Sigmoid colon (tissue), 6 donors: ENCODE measurements at regions not wholly inside any gene's neighbourhood (a gene's known extent, or its start where the extent isn't known, plus 50 kb on each side); places are given as distances from the start of the nearest gene placed in this dataset.

Experiments used
- DNase-seq: peaks from one replicate; pipeline ENCODE4 v3.0.0-alpha.2; 2019
- H3K27ac ChIP-seq, 4 donors: fragments of 200-600 bp; sonication (generic); one replicate each; pipeline ENCODE4 v1.5.1; 2016 to 2019; ENCODE audit warnings: mild to moderate bottlenecking in 1 of 4
- H3K27me3 ChIP-seq, 3 donors: fragments of 200-600 bp; sonication (generic); one replicate each; pipeline ENCODE4 v1.5.1; 2019; ENCODE audit warnings: mild to moderate bottlenecking in 1 of 3
- H3K36me3 ChIP-seq, 4 donors: fragments of 200-600 bp; sonication (generic); one replicate each; pipeline ENCODE4 v1.5.1; 2016 to 2019
- H3K4me1 ChIP-seq, 4 donors: fragments of 200-600 bp; sonication (generic); one replicate each; pipeline ENCODE4 v1.5.1; 2017 to 2019
- H3K4me3 ChIP-seq, 4 donors: fragments of 200-600 bp; sonication (generic); one replicate each; pipeline ENCODE4 v1.5.1; 2017 to 2019; ENCODE audit warnings: mild to moderate bottlenecking in 2 of 4, moderate library complexity in 1 of 4
- H3K9me3 ChIP-seq, 4 donors: fragments of 200-600 bp in 3 of 4; sonication (generic) in 3 of 4; one replicate each; pipeline versions ENCODE4 v1.5.1 to v1.6.1; 2013 to 2019
- EP300 ChIP-seq, 4 donors: sonication (generic); formaldehyde crosslinking; IDR thresholded peaks; one replicate each; pipeline ENCODE4 v1.6.1; 2017; ENCODE audit warnings: antibody characterized with exemption in 4 of 4
- POLR2A ChIP-seq, 2 donors: fragments of 450-650 bp; IDR thresholded peaks; one replicate each; pipeline ENCODE4 v1.6.1; 2016; ENCODE audit warnings: antibody characterized with exemption in 2 of 2, mild to moderate bottlenecking in 2 of 2, moderate library complexity in 2 of 2
- POLR2AphosphoS5 ChIP-seq, 4 donors: sonication (generic); formaldehyde crosslinking; IDR thresholded peaks; one replicate each; pipeline ENCODE4 v1.6.1; 2017; ENCODE audit warnings: antibody characterized with exemption in 4 of 4
- WGBS, 2 donors: extraction: QIAGEN DNeasy Blood & Tissue Kit; methylation state at CpG; one replicate each; pipeline ENCODE4 v1.1.7; 2013; 5-methylcytosine and 5-hydroxymethylcytosine counted together
- intact Hi-C: fragments of 100-400 bp; cut with DNase I; formaldehyde crosslinking; loops from one replicate; pipeline ENCODE4 v1.15.1; 2023
- TF ChIP-seq, protein P1 (sequence below), 4 experiments: fragments of 450-650 bp in 3 of 4; fragments of 200-600 bp in 1 of 4; IDR thresholded peaks; one replicate each; pipeline ENCODE4 v1.5.1; 2016 to 2019; ENCODE audit warnings: antibody characterized with exemption in 4 of 4, mild to moderate bottlenecking in 3 of 4, moderate library complexity in 2 of 4
- donor health status: healthy with polysubstance abuse.
- donor health status: healthy.

GRCh38 chr18:63071701-63072141, 247.8 kb downstream of the BCL2 start:
- Histone ChIP-seq H3K27ac (no peak overlapping the region), H3K9me3 (no peaks in the 10 kb centered on the region), H3K27me3 (no peaks in the 10 kb centered on the region), H3K36me3 (no peaks in the 10 kb centered on the region), H3K4me1 (peaks cover 0 to 3% (median 0%) of the 10 kb centered on the region in 4 donors), H3K4me3 (no peak overlapping the region)
- 66 to 86% methylated on average over 5 of the region's 5 CpGs for WGBS, 2 donors
- DNase-seq, result no peak
- no peak for TF ChIP-seq POLR2AphosphoS5 (IDR thresholded peaks at IDR 0.05)
- TF ChIP-seq EP300 (IDR thresholded peaks at IDR 0.05), result no peak
- TF ChIP-seq POLR2A (IDR thresholded peaks at IDR 0.05), result no peak
- TF ChIP-seq, protein P1, sequence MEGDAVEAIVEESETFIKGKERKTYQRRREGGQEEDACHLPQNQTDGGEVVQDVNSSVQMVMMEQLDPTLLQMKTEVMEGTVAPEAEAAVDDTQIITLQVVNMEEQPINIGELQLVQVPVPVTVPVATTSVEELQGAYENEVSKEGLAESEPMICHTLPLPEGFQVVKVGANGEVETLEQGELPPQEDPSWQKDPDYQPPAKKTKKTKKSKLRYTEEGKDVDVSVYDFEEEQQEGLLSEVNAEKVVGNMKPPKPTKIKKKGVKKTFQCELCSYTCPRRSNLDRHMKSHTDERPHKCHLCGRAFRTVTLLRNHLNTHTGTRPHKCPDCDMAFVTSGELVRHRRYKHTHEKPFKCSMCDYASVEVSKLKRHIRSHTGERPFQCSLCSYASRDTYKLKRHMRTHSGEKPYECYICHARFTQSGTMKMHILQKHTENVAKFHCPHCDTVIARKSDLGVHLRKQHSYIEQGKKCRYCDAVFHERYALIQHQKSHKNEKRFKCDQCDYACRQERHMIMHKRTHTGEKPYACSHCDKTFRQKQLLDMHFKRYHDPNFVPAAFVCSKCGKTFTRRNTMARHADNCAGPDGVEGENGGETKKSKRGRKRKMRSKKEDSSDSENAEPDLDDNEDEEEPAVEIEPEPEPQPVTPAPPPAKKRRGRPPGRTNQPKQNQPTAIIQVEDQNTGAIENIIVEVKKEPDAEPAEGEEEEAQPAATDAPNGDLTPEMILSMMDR (IDR thresholded peaks at IDR 0.05), result no peak
- intact Hi-C loops, result no loop called here

DNA sequence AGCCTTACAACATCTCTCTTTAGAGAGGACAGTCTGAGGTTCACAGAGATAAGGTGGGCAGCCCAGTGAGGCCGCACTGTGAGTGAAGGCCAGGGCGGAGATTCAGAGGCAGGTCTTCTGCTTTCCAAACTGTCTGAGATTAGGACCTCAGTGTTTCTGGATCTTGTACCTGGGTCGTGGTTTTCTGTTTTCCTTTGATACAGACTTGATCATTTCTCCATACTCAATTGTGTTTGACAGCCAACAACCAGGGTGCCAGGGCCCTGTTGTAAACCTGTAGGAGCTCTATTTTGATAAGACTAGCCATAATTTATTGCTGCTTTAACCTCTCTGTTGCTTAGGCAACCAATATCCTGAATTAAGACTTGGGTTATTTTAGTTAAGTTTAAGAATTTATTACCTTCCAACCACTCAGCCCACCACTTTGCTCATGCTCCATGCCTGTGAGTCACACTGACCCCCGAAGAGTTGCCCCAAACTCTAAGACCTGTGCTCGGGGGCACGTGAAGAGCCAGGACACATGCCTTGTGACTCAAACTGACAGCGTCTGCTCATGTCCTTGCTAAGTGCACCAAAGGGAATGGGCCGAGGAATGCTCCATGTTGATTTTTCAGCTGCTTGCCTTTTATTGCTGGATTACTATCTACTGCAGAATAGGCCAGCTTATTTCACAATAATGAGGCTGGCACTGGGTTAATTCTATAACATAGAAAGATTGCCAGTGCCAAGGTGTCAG, 248.6 kb downstream of the BCL2 start:
- H3K4me1 ChIP-seq, result peaks cover 0 to 3% (median 0%) of the 10 kb centered on the region in 4 donors
- 61 to 84% methylated on average over 8 of the region's 8 CpGs for WGBS, 2 donors
- H3K27ac ChIP-seq, result no peak overlapping the region
- no peak for TF ChIP-seq POLR2A (IDR thresholded peaks at IDR 0.05)
- TF ChIP-seq POLR2AphosphoS5 (IDR thresholded peaks at IDR 0.05), result no peak
- no peak for TF ChIP-seq EP300 (IDR thresholded peaks at IDR 0.05)
- TF ChIP-seq, protein P1 (IDR thresholded peaks at IDR 0.05), result no peak
- no peak overlapping the region for H3K4me3 ChIP-seq
- H3K36me3 ChIP-seq, result no peaks in the 10 kb centered on the region
- intact Hi-C loops, result no loop called here
- DNase-seq, result no peak
- H3K9me3 ChIP-seq, result no peaks in the 10 kb centered on the region
- H3K27me3 ChIP-seq, result no peaks in the 10 kb centered on the region

DNA sequence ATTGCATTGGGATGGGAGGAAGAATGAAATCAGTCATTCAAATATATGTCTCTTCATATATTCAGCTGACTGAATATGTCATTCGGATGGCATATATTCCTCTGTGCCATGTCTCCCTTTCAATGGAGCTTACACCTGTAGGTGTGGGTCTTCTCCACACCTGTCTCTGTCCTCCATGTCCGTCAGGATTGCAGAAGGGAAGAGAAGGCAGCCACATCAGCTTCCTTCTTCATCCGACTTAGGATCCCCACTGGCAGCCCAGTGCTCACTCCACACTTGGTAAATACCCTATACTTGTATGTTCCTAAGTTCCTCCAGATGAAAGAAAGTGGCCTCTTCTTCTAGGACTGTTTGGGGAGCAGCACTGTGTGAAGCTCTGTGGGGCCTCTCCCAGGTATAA, 250.1 kb downstream of the BCL2 start:
- Histone ChIP-seq H3K36me3 (no peaks in the 10 kb centered on the region), H3K9me3 (no peaks in the 10 kb centered on the region), H3K27ac (no peak overlapping the region), H3K4me1 (no peaks in the 10 kb centered on the region), H3K4me3 (no peak overlapping the region), H3K27me3 (no peaks in the 10 kb centered on the region)
- no peak for DNase-seq
- intact Hi-C loops, result no loop called here
- 92 to 95% methylated on average over 3 of the region's 3 CpGs for WGBS, 2 donors
- TF ChIP-seq EP300 (IDR thresholded peaks at IDR 0.05) (no peak), POLR2A (IDR thresholded peaks at IDR 0.05) (no peak), POLR2AphosphoS5 (IDR thresholded peaks at IDR 0.05) (no peak)
- TF ChIP-seq, protein P1 (IDR thresholded peaks at IDR 0.05), result no peak

DNA sequence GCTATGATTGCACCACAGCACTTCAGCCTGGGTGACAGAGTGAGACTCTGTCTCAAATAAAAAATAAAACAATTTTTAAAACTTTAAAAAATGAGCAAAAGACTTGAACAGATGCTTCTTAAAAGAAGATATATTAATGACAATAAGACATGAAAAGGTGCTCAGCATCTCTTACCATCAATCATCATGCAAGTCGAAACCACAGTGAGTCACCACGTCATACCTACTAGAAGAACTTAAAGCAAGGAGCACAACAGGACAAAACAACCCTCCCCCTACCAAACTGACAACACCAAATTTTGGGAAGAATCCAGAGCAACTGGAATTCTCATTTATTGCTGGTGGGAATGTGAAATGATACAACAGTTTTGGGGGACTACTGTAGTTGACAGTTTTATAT, 251.6 kb downstream of the BCL2 start:
- Histone ChIP-seq H3K27ac (no peak overlapping the region), H3K4me3 (no peak overlapping the region), H3K36me3 (no peaks in the 10 kb centered on the region), H3K27me3 (no peaks in the 10 kb centered on the region), H3K9me3 (no peaks in the 10 kb centered on the region), H3K4me1 (peaks cover 0 to 3% (median 0%) of the 10 kb centered on the region in 4 donors)
- DNase-seq, result no peak
- 83 to 87% methylated on average over 2 of the region's 2 CpGs for WGBS, 2 donors
- TF ChIP-seq POLR2AphosphoS5 (IDR thresholded peaks at IDR 0.05), result no peak
- TF ChIP-seq, protein P1 (IDR thresholded peaks at IDR 0.05), result no peak
- no peak for TF ChIP-seq POLR2A (IDR thresholded peaks at IDR 0.05)
- TF ChIP-seq EP300 (IDR thresholded peaks at IDR 0.05), result no peak
- intact Hi-C loops, result no loop called here
